Embryonic facial prominence (tissue), 1 donor: ENCODE measurements at regions not wholly inside any gene's neighbourhood (a gene's known extent, or its start where the extent isn't known, plus 50 kb on each side); places are given as distances from the start of the nearest gene placed in this dataset.

Experiments used
- DNase-seq: peaks from one replicate; pipeline ENCODE4 v3.0.0-alpha.2; 2016; ENCODE audit errors: extremely low spot score

- no peak for DNase-seq
Observed at GRCh38 chr11:110023711-110024110, 69.5 kb upstream of the ZC3H12C start.

GRCh38 chr11:110026858-110027626 lies 66.2 kb upstream of the ZC3H12C start:
- DNase-seq: no peak

- DNase-seq: no peak
Observed at GRCh38 chr11:110027627-110028371, 65.4 kb upstream of the ZC3H12C start.

DNA sequence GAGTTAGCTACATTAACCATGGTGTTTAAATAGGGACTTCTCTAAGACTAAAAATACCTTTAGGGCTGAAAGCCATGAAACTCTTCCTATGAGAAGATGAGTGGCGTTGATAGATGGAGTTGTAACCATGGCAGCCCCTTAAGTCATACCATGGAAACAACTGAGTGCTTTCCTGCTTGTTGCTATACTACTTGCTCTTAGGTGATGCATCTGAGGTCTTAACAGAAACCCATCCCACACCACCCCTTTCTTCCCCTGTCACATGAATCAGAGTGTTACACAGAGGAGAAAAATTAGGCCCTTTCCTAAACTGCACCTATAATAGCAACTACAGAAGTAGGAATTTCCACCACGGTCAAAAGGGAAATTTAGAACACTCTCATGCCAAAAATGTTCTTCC lies 64.3 kb upstream of the ZC3H12C start:
- DNase-seq: no peak

DNA sequence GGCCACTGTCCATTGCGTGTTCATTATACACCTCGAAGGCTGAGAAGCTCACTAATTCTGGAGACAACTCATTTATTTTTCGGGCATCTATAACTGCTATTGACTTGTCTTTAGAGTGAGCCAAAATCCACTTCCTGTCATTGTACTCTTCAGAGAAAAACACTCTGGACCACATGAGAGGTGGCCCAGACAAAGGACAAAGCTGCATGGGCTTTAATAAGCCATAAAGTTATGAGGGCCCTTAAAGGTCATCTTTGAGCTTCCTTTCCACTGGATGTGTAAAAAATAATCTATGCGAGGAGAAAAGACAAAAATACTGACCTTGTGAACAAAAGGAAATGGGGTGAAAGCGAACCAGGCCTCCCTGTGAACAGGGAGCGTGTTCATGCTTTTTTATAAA lies 63.5 kb upstream of the ZC3H12C start:
- no peak for DNase-seq

DNA sequence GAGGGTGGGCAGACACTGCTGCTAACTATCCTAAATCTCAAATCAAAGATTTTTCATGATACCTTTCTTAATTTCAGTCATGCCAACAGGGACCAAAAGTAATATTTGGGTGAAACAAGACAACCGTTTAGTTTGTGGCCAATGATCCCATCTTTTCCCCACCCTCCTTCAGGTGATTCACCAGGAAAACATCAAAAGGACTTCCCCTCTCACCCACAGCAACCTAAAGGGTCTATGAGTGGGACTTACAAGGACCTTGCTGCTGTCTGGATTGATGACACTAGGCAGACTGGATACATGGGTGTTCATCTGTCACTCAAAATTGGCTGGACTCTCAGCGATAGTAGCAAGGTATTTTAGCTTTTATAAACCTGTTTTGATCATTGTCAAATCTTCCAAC lies 62.0 kb upstream of the ZC3H12C start:
- no peak for DNase-seq

- no peak for DNase-seq
Observed at GRCh38 chr11:110032259-110032658, 60.9 kb upstream of the ZC3H12C start.

DNA sequence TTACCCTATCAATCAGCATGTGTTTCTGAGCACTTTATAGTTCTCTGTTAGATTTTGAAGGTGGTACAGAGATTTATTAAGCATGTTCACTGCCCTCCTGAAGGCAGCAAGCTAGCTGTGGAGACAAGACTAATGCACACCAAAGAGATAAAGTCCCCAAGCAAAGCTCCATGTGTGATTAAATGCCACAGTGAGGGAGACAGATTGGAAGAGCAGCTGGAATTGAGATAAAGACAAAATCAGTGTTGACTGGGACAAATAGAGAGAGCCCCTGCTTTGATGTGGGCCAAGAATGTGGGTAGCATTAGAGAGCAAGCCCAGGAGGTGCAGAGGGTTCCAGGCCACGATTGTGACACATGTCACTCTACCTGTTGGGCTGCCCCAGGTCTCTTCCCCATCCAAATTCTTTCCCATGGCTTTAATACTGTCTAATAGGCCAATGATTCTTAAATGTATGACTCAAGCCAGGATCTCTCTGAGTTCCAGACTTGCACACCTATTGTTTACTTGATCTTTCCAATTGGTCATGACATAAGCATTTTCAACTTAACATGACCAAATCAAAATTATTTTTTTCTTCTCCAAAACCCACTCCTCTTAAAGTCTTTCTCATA lies 60.1 kb upstream of the ZC3H12C start:
- DNase-seq: no peak

DNA sequence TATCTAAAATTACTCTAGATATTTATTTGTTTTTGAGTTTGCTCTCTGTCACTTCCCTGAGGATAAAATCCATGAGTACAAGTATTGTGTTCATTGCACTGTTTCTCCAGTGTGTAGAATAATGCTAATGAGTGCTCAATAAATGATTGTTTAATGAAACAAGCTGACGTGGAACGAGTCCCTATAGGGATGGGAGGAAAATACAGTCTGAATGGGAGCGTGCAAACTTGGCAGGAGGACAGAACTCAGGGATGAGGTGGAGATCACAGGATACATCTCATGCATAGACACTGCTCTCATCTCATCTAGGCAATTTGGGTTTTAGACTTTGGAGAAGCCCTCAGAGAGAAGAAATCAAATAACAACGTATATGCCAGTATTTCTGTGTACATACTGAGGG lies 58.4 kb upstream of the ZC3H12C start:
- DNase-seq: no peak

GRCh38 chr11:110035357-110035756 lies 57.8 kb upstream of the ZC3H12C start:
- DNase-seq: no peak

- DNase-seq: no peak
Observed at GRCh38 chr11:110038201-110038600, 55.0 kb upstream of the ZC3H12C start.
